OCI-LY7 (cell line): ENCODE measurements at regions not wholly inside any gene's neighbourhood (a gene's known extent, or its start where the extent isn't known, plus 50 kb on each side); places are given as distances from the start of the nearest gene placed in this dataset.

ENCODE experiments used
- BruUV-seq: library from RNA; stranded (reverse); fragments of 400-500 nt; replicated peaks from 2 replicates; lab custom pipeline; 2021; lab: Mats Ljungman, UMichigan
- CTCF ChIA-PET: fragments of 300-600 bp; sonication (Branson Sonifier 250); formaldehyde crosslinking; loops from one replicate; lab custom pipeline; 2022; ENCODE audit warnings: antibody characterized with exemption; ENCODE audit not compliant: unreplicated experiment; lab: Charles Lee
- POLR2A ChIA-PET: fragments of 300-600 bp; sonication (Branson Sonifier 250); formaldehyde crosslinking; loops from one replicate; lab custom pipeline; 2022; ENCODE audit warnings: antibody characterized with exemption; lab: Charles Lee
- DNase-seq: peaks from one replicate; pipeline ENCODE4 v3.0.0-alpha.2; 2015; ENCODE audit warnings: low spot score
- H2AFZ ChIP-seq: fragments of 200-600 bp; sonication (generic), shearing (Covaris generic); 2 replicates; pipeline ENCODE4 v1.6.1; 2014; ENCODE audit warnings: mild to moderate bottlenecking, antibody characterized with exemption, low read length, moderate library complexity
- H3K27ac ChIP-seq: fragments of 200-600 bp; sonication (generic); 2 replicates; pipeline ENCODE4 v1.5.1; 2014; ENCODE audit warnings: mixed run types, low read depth, mild to moderate bottlenecking, moderate library complexity, low read length, inconsistent platforms; ENCODE audit not compliant: poor library complexity, severe bottlenecking
- H3K36me3 ChIP-seq: fragments of 200-600 bp; sonication (generic); 2 replicates; pipeline ENCODE4 v1.6.1; 2014; ENCODE audit warnings: mild to moderate bottlenecking, antibody characterized with exemption, low read length, moderate library complexity, mixed read lengths; ENCODE audit not compliant: insufficient read depth
- H3K4me1 ChIP-seq: fragments of 200-600 bp; sonication (generic); 2 replicates; pipeline ENCODE4 v1.5.1; 2014; ENCODE audit warnings: mild to moderate bottlenecking, low read length; ENCODE audit not compliant: insufficient read depth, poor library complexity, severe bottlenecking
- H3K4me2 ChIP-seq: fragments of 200-600 bp; sonication (generic); 2 replicates; pipeline ENCODE4 v1.6.1; 2014; ENCODE audit warnings: mild to moderate bottlenecking, low read length
- H3K4me3 ChIP-seq: fragments of 200-600 bp; sonication (generic); 2 replicates; pipeline ENCODE4 v1.5.1; 2014; ENCODE audit warnings: mild to moderate bottlenecking, low read depth, low read length; ENCODE audit not compliant: poor library complexity, severe bottlenecking
- H3K79me2 ChIP-seq: fragments of 200-600 bp; sonication (generic); 2 replicates; pipeline ENCODE4 v1.6.1; 2016; ENCODE audit warnings: low read depth, mild to moderate bottlenecking, low read length, moderate library complexity, mixed read lengths; ENCODE audit not compliant: insufficient read depth
- H3K9me2 ChIP-seq: fragments of 200-600 bp; sonication (generic); 2 replicates; pipeline ENCODE4 v1.6.1; 2016; ENCODE audit warnings: mild to moderate bottlenecking, low read length, mixed read lengths; ENCODE audit not compliant: insufficient read depth
- H3K9me3 ChIP-seq: fragments of 200-600 bp; sonication (generic); 2 replicates; pipeline ENCODE4 v1.6.1; 2014; ENCODE audit warnings: mild to moderate bottlenecking, mixed run types, low read length, mixed read lengths
- H4K20me1 ChIP-seq: fragments of 200-600 bp; sonication (generic); 2 replicates; pipeline ENCODE4 v1.6.1; 2014; ENCODE audit warnings: mild to moderate bottlenecking, antibody characterized with exemption, low read length, moderate library complexity, mixed read lengths; ENCODE audit not compliant: insufficient read depth
- CTCF ChIP-seq: fragments of 200-600 bp; sonication (generic); conservative IDR thresholded peaks from 2 replicates; pipeline ENCODE4 v1.5.1; 2014; ENCODE audit warnings: mild to moderate bottlenecking, antibody characterized with exemption, low read length, moderate library complexity, mixed read lengths
- EZH2phosphoT487 ChIP-seq: fragments of 200-600 bp; sonication (generic); IDR thresholded peaks from 2 replicates; pipeline ENCODE4 v1.6.1; 2018; ENCODE audit warnings: low read depth, borderline replicate concordance, mild to moderate bottlenecking, mixed run types, antibody characterized with exemption, low read length, moderate library complexity, mixed read lengths
- intact Hi-C: fragments of 100-400 bp; cut with micrococcal nuclease; formaldehyde crosslinking; loops from one replicate; pipeline ENCODE4 v1.10.0; 2022; ENCODE audit not compliant: unreplicated experiment

GRCh38 chr4:54930226-54930625 lies 195.2 kb downstream of the KDR start:
- ChIA-PET POLR2A (interaction anchor here (1.1 kb wide), 1 partner anchor 16 kb away, joined by 4 read pairs; no protein-coding TSS in a partner anchor), CTCF (no interaction called here)
- H3K9me2 ChIP-seq = no peaks in the 10 kb centered on the region
- intact Hi-C loops = no loop called here
- H3K4me1 ChIP-seq = no peaks in the 10 kb centered on the region
- no TSS peak for BruUV-seq
- no peak overlapping the region for H3K27ac ChIP-seq
- H3K9me3 ChIP-seq = no peaks in the 10 kb centered on the region
- TF ChIP-seq CTCF (no peak), EZH2phosphoT487 (no peak)
- no peak overlapping the region for H2AFZ ChIP-seq
- no peak overlapping the region for H3K4me3 ChIP-seq
- DNase-seq = no peak
- H3K4me2 ChIP-seq = no peak overlapping the region
- no peaks in the 10 kb centered on the region for H4K20me1 ChIP-seq
- no peaks in the 10 kb centered on the region for H3K36me3 ChIP-seq
- no peaks in the 10 kb centered on the region for H3K79me2 ChIP-seq

- no peaks in the 10 kb centered on the region for H3K9me3 ChIP-seq
- no TSS peak for BruUV-seq
- no peaks in the 10 kb centered on the region for H3K4me1 ChIP-seq
- intact Hi-C loops = no loop called here
- ChIA-PET POLR2A (no interaction called here), CTCF (no interaction called here)
- H3K27ac ChIP-seq = no peak overlapping the region
- no peaks in the 10 kb centered on the region for H3K79me2 ChIP-seq
- no peak for DNase-seq
- H3K4me2 ChIP-seq = no peak overlapping the region
- H3K4me3 ChIP-seq = no peak overlapping the region
- no peaks in the 10 kb centered on the region for H4K20me1 ChIP-seq
- H3K9me2 ChIP-seq = no peaks in the 10 kb centered on the region
- H2AFZ ChIP-seq = no peak overlapping the region
- no peak for TF ChIP-seq EZH2phosphoT487
- TF ChIP-seq CTCF = no peak
- H3K36me3 ChIP-seq = no peaks in the 10 kb centered on the region
Measured at GRCh38 chr4:54929459-54929858, 195.9 kb downstream of the KDR start.

GRCh38 chr4:54924891-54925290 lies 200.5 kb downstream of the KDR start:
- no peak overlapping the region for H3K27ac ChIP-seq
- no peaks in the 10 kb centered on the region for H3K9me2 ChIP-seq
- no peaks in the 10 kb centered on the region for H3K36me3 ChIP-seq
- H3K9me3 ChIP-seq = no peaks in the 10 kb centered on the region
- no peak for DNase-seq
- no peak overlapping the region for H3K4me3 ChIP-seq
- intact Hi-C loops = no loop called here
- BruUV-seq = no TSS peak
- TF ChIP-seq EZH2phosphoT487 (no peak), CTCF (no peak)
- CTCF ChIA-PET = no interaction called here
- no peak overlapping the region for H3K4me2 ChIP-seq
- H2AFZ ChIP-seq = no peak overlapping the region
- H3K79me2 ChIP-seq = no peaks in the 10 kb centered on the region
- H4K20me1 ChIP-seq = no peaks in the 10 kb centered on the region
- POLR2A ChIA-PET = no interaction called here
- H3K4me1 ChIP-seq = no peaks in the 10 kb centered on the region
